SK-N-SH (cell line): ENCODE measurements at regions not wholly inside any gene's neighbourhood (a gene's known extent, or its start where the extent isn't known, plus 50 kb on each side); places are given as distances from the start of the nearest gene placed in this dataset.

Source experiments
- EZH2phosphoT487 ChIP-seq: fragments of 200-600 bp; sonication (generic); IDR thresholded peaks from 2 replicates; pipeline ENCODE4 v1.6.1; 2017; ENCODE audit warnings: low read depth, mixed run types, mild to moderate bottlenecking, antibody characterized with exemption, moderate library complexity, borderline replicate concordance
- MXI1 ChIP-seq: IDR thresholded peaks from 2 replicates; pipeline ENCODE4 v1.6.1; 2012; ENCODE audit warnings: mild to moderate bottlenecking, low read depth, low read length, improper control_type of control experiment
- PBX3 ChIP-seq: IDR thresholded peaks from 2 replicates; pipeline ENCODE4; 2012
- POLR2AphosphoS5 ChIP-seq: IDR thresholded peaks from 2 replicates; pipeline ENCODE4 v1.6.1; 2012; ENCODE audit warnings: low read depth, low read length
- REST ChIP-seq: IDR thresholded peaks from 2 replicates; pipeline ENCODE4 v1.6.1; 2012; ENCODE audit warnings: mild to moderate bottlenecking, low read depth, low read length, moderate library complexity
- TF ChIP-seq, protein P1 (sequence below): fragments of 200-600 bp; sonication (generic); IDR thresholded peaks from 2 replicates; pipeline ENCODE4 v1.6.1; 2017; ENCODE audit warnings: antibody characterized with exemption, mild to moderate bottlenecking, moderate library complexity
- TF ChIP-seq, protein P2 (sequence below): fragments of 150-350 bp; IDR thresholded peaks from 2 replicates; pipeline ENCODE4 v1.6.1; 2017; ENCODE audit warnings: antibody characterized with exemption, low read length, low read depth, borderline replicate concordance

- TF ChIP-seq, protein P1, sequence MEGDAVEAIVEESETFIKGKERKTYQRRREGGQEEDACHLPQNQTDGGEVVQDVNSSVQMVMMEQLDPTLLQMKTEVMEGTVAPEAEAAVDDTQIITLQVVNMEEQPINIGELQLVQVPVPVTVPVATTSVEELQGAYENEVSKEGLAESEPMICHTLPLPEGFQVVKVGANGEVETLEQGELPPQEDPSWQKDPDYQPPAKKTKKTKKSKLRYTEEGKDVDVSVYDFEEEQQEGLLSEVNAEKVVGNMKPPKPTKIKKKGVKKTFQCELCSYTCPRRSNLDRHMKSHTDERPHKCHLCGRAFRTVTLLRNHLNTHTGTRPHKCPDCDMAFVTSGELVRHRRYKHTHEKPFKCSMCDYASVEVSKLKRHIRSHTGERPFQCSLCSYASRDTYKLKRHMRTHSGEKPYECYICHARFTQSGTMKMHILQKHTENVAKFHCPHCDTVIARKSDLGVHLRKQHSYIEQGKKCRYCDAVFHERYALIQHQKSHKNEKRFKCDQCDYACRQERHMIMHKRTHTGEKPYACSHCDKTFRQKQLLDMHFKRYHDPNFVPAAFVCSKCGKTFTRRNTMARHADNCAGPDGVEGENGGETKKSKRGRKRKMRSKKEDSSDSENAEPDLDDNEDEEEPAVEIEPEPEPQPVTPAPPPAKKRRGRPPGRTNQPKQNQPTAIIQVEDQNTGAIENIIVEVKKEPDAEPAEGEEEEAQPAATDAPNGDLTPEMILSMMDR = no peak
- TF ChIP-seq EZH2phosphoT487 (no peak), POLR2AphosphoS5 (no peak), MXI1 (no peak), PBX3 (no peak), REST (no peak)
- TF ChIP-seq, protein P2, sequence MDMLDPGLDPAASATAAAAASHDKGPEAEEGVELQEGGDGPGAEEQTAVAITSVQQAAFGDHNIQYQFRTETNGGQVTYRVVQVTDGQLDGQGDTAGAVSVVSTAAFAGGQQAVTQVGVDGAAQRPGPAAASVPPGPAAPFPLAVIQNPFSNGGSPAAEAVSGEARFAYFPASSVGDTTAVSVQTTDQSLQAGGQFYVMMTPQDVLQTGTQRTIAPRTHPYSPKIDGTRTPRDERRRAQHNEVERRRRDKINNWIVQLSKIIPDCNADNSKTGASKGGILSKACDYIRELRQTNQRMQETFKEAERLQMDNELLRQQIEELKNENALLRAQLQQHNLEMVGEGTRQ = no peak
Measured at GRCh38 chr20:48058611-48059559, 273.6 kb upstream of the SULF2 start.
